Heart right ventricle (tissue), 16 donors: ENCODE measurements at regions not wholly inside any gene's neighbourhood (a gene's known extent, or its start where the extent isn't known, plus 50 kb on each side); places are given as distances from the start of the nearest gene placed in this dataset.

ENCODE experiments used
- ATAC-seq, 8 donors: fragments of 200-7000 bp; cut with Tn5 transposase; one replicate each; pipeline ENCODE4 v1.9.1; 2020; ENCODE audit warnings: mild to moderate bottlenecking in 8 of 8, moderate library complexity in 8 of 8, moderate number of reproducible peaks in 1 of 8
- DNase-seq, 2 donors: peaks; one replicate each; pipeline ENCODE4 v3.0.0-alpha.2; 2020
- H3K27ac ChIP-seq, 10 donors: fragments of 200-600 bp; sonication (generic) in 2 of 10; one replicate each; pipeline versions ENCODE4 v1.5.0 to v1.8.0; 2020 to 2022; ENCODE audit warnings: mild to moderate bottlenecking in 3 of 10
- H3K27me3 ChIP-seq, 7 donors: fragments of 200-600 bp; one replicate each; pipeline ENCODE4 v1.8.0; 2021 to 2022; ENCODE audit warnings: mild to moderate bottlenecking in 2 of 7
- H3K36me3 ChIP-seq, 9 donors: fragments of 200-600 bp; sonication (generic) in 1 of 9; one replicate each; pipeline versions ENCODE4 v1.5.0 to v1.8.0; 2020 to 2022; ENCODE audit warnings: mild to moderate bottlenecking in 2 of 9
- H3K4me1 ChIP-seq, 9 donors: fragments of 200-600 bp; sonication (generic) in 1 of 9; one replicate each; pipeline versions ENCODE4 v1.5.0 to v1.8.0; 2020 to 2022; ENCODE audit warnings: mild to moderate bottlenecking in 4 of 9
- H3K4me3 ChIP-seq, 10 donors: fragments of 200-600 bp; sonication (generic) in 2 of 10; one replicate each; pipeline versions ENCODE4 v1.5.0 to v1.8.0; 2020 to 2022; ENCODE audit warnings: mild to moderate bottlenecking in 7 of 10, moderate library complexity in 2 of 10
- H3K9me3 ChIP-seq, 11 donors: fragments of 200-600 bp in 10 of 11; sonication (generic) in 2 of 11; one replicate each; pipeline versions ENCODE4 v1.5.0 to v1.8.0; 2013 to 2022; ENCODE audit warnings: mild to moderate bottlenecking in 2 of 11, control low read depth in 1 of 11, moderate library complexity in 1 of 11
- WGBS, 2 donors: extraction: QIAGEN DNeasy Blood & Tissue Kit; methylation state at CpG; one replicate each; pipeline ENCODE4 v1.1.7; 2013; ENCODE audit warnings: inconsistent platforms in 1 of 2; 5-methylcytosine and 5-hydroxymethylcytosine counted together
- intact Hi-C, 10 donors: fragments of 100-400 bp; cut with DNase I; formaldehyde crosslinking; loops; one replicate each; pipeline versions ENCODE4 v1.11.1 to v1.14.2; 2022
- TF ChIP-seq, protein P1 (sequence below), 9 donors: fragments of 200-600 bp; sonication (generic) in 2 of 9; IDR thresholded peaks; one replicate each; pipeline versions ENCODE4 v1.5.0 to v1.8.0; 2021 to 2022; ENCODE audit warnings: antibody characterized with exemption in 9 of 9, mild to moderate bottlenecking in 5 of 9, moderate library complexity in 1 of 9
- donor health status: Arrhythmogenic right ventricular cardiomyopathy.
- donor health status: ischemic (EF 13 %, LVEDD 7.1; RV severe dilation, severe dysfunction).
- donor health status: healthy with polysubstance abuse.
- donor health status: DM: no; HTN: yes; CAD: no.
- donor health status: DM: no; HTN: no; CAD: no.
- donor health status: ischemic (EF 25% LVEDD 6.9; RV normal size, moderate dysfunction).
- donor health status: ischemic (EF 25% LVEDD 5.7; RV mildly dilated, moderate dysfunction).
- donor health status: healthy.
- donor health status: DM: yes; HTN: yes; CAD: no.
- donor health status: Ischemic cardiomyopathy.
- donor health status: ischemic (EF 35%, LVEDD 5.7; RV mildly dilated, moderate dysfunction).
- donor health status: nonischemic (EF 11% LVEDD 7.7; RV severe dilation, severe dysfunction).
- donor health status: DM: yes; HTN: yes; CAD: no.
- donor health status: PGD.
- donor health status: ischemic (EF 29% LVEDD 5.4; RV normal size, mild dysfunction).
- donor health status: nonischemic (EF 23%, LVEDD 6.1; RV moderate dilation, normal function).

DNA sequence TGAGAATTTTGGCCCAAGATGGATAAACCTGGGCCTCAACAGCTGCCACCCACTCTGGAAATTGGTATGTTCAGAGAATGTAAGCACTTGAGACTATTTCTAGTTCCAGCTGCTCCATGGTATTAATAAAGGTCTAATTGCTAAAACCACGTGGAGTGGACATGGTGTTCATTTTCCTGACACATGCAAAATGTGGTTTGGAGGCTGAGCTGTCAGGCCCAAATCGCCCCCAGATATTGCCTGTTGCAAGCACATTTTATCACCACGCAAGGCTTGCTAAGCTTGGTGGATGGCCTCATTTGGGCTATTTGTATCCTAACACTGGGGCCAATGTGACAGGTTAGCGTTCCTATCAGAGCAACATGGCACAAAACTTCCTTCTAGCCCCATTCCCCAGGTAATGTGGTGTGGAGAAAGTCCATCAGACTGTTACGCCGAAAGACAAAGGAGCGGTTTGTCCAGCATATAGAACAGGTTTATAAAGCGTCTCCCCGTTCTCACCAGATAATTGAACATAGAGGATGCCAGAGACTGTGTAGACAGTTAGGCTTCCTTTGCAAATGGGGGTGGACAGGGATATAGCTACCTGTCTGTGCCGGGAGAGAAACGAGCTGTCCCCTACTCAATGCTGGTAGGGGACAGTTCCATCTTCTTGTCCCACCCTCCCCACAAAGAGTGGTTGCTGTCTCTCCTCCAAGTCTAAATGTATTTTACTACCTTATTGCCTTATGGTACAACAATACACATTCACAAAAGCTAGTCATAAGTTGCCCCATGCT is 78.0 kb upstream of the ANKRD1 start:
- H3K4me1 ChIP-seq = peaks cover 0 to 9% (median 0%) of the 10 kb centered on the region in 9 donors
- no peaks in the 10 kb centered on the region for H3K36me3 ChIP-seq
- WGBS, 2 donors = 86 to 90% methylated on average over 11 of the region's 11 CpGs
- no peaks in the 10 kb centered on the region for H3K27me3 ChIP-seq
- H3K27ac ChIP-seq = no peak overlapping the region
- ATAC-seq (no peak), DNase-seq (no peak)
- H3K9me3 ChIP-seq = no peaks in the 10 kb centered on the region
- H3K4me3 ChIP-seq = no peak overlapping the region
- TF ChIP-seq, protein P1, sequence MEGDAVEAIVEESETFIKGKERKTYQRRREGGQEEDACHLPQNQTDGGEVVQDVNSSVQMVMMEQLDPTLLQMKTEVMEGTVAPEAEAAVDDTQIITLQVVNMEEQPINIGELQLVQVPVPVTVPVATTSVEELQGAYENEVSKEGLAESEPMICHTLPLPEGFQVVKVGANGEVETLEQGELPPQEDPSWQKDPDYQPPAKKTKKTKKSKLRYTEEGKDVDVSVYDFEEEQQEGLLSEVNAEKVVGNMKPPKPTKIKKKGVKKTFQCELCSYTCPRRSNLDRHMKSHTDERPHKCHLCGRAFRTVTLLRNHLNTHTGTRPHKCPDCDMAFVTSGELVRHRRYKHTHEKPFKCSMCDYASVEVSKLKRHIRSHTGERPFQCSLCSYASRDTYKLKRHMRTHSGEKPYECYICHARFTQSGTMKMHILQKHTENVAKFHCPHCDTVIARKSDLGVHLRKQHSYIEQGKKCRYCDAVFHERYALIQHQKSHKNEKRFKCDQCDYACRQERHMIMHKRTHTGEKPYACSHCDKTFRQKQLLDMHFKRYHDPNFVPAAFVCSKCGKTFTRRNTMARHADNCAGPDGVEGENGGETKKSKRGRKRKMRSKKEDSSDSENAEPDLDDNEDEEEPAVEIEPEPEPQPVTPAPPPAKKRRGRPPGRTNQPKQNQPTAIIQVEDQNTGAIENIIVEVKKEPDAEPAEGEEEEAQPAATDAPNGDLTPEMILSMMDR (IDR thresholded peaks at IDR 0.05) = no peak
- intact Hi-C loops = no loop called here

- 85 to 87% methylated on average over 5 of the region's 5 CpGs for WGBS, 2 donors
- ATAC-seq = no peak
These were observed 78.8 kb upstream of the ANKRD1 start for GRCh38 chr10:90999512-91000172.

DNA sequence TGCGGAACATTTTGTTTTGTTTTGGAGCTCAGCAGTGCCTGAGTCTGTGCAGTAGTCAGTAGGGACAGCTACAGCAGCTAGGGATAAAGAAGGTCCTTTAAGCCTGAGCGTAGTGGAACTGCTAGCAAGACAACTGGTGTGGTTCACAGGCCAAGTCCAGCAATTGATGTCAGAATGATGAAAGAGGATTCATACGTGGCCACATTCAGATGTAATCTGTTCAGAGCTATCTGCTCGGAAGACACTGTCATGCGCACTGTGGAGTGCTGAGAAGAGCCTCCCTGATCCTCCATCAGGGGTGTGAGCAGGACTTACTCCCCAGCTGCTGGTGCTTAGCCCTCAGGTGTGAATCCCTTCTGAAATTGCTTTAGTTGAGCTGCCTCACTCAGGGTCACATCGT is 79.6 kb upstream of the ANKRD1 start:
- Histone ChIP-seq H3K27me3 (no peaks in the 10 kb centered on the region), H3K4me3 (no peak overlapping the region), H3K27ac (no peak overlapping the region), H3K9me3 (no peaks in the 10 kb centered on the region), H3K4me1 (peaks cover 0 to 9% (median 0%) of the 10 kb centered on the region in 9 donors), H3K36me3 (no peaks in the 10 kb centered on the region)
- ATAC-seq = no peak
- WGBS, 2 donors = 87 to 97% methylated on average over 6 of the region's 6 CpGs
- TF ChIP-seq, protein P1 (IDR thresholded peaks at IDR 0.05) = no peak
- no peak for DNase-seq
- intact Hi-C loops = no loop called here

More at GRCh38 chr10:90999512-91000172, 78.8 kb upstream of the ANKRD1 start:
- no peaks in the 10 kb centered on the region for H3K36me3 ChIP-seq
- no peaks in the 10 kb centered on the region for H3K9me3 ChIP-seq
- peaks cover 0 to 9% (median 0%) of the 10 kb centered on the region in 9 donors for H3K4me1 ChIP-seq
- intact Hi-C loops = no loop called here
- DNase-seq = no peak
- H3K4me3 ChIP-seq = no peak overlapping the region
- TF ChIP-seq, protein P1 (IDR thresholded peaks at IDR 0.05) = no peak
- no peaks in the 10 kb centered on the region for H3K27me3 ChIP-seq
- no peak overlapping the region for H3K27ac ChIP-seq

DNA sequence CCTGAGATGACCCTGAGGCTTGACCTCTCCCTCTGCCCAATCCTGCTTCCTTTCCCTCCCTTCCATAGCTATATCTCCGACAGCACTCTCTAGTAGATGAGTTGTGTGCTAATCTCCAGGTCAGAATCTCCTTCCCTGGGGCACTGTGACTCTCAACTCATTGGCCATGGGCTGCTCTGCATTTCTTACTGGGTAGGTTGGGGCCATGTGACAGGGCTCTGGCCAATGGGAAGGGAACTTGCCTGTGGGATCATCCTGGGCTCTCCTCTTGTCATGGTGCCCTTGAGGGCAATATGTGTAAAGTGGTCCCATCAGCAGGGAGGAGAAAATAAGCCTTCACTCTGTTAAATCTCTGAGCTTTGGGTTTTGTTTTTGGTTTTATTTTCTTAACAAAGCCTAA is 80.1 kb upstream of the ANKRD1 start:
- no peaks in the 10 kb centered on the region for H3K9me3 ChIP-seq
- ATAC-seq = no peak
- intact Hi-C loops = no loop called here
- H3K27me3 ChIP-seq = no peaks in the 10 kb centered on the region
- TF ChIP-seq, protein P1 (IDR thresholded peaks at IDR 0.05) = no peak
- 79 to 92% methylated on average over 1 of the region's 1 CpG for WGBS, 2 donors
- DNase-seq = no peak
- no peaks in the 10 kb centered on the region for H3K36me3 ChIP-seq
- H3K4me3 ChIP-seq = no peak overlapping the region
- no peak overlapping the region for H3K27ac ChIP-seq
- H3K4me1 ChIP-seq = peaks cover 0 to 11% (median 0%) of the 10 kb centered on the region in 9 donors
